ENCODE measurements at regions not wholly inside any gene's neighbourhood (a gene's known extent, or its start where the extent isn't known, plus 50 kb on each side); places are given as distances from the start of the nearest gene placed in this dataset.

GRCh38 chr4:160347197-160347596 is 1244.3 kb downstream of the RAPGEF2 start:
- no peaks in the 10 kb centered on the region for H3K4me1 ChIP-seq
- DNase-seq (no peak), ATAC-seq (ENCODE audit: low FRiP score in 2 of 2) (no peak)
- TF ChIP-seq POLR2A (IDR thresholded peaks at IDR 0.05) (no peak), EP300 (IDR thresholded peaks at IDR 0.05) (no peak), CTCF (IDR thresholded peaks at IDR 0.05) (no peak), POLR2AphosphoS5 (IDR thresholded peaks at IDR 0.05) (no peak)
- no peaks in the 10 kb centered on the region for H3K9me3 ChIP-seq
- no peaks in the 10 kb centered on the region for H3K27me3 ChIP-seq
- H3K36me3 ChIP-seq, result no peaks in the 10 kb centered on the region
- no peak overlapping the region for H3K4me3 ChIP-seq
- no peak overlapping the region for H3K27ac ChIP-seq

- no peak overlapping the region for H3K4me3 ChIP-seq
- DNase-seq (no peak), ATAC-seq (ENCODE audit: low FRiP score in 2 of 2) (no peak)
- no peak overlapping the region for H3K27ac ChIP-seq
- WGBS, 2 donors, result 77 to 82% methylated on average over 6 of the region's 6 CpGs
- TF ChIP-seq EP300 (IDR thresholded peaks at IDR 0.05) (no peak), POLR2AphosphoS5 (IDR thresholded peaks at IDR 0.05) (no peak), CTCF (IDR thresholded peaks at IDR 0.05) (no peak), POLR2A (IDR thresholded peaks at IDR 0.05) (no peak)
- H3K36me3 ChIP-seq, result no peaks in the 10 kb centered on the region
- no peaks in the 10 kb centered on the region for H3K9me3 ChIP-seq
- no peaks in the 10 kb centered on the region for H3K4me1 ChIP-seq
- H3K27me3 ChIP-seq, result no peaks in the 10 kb centered on the region
Observed at GRCh38 chr4:160350944-160351343, 1248.1 kb downstream of the RAPGEF2 start.

DNA sequence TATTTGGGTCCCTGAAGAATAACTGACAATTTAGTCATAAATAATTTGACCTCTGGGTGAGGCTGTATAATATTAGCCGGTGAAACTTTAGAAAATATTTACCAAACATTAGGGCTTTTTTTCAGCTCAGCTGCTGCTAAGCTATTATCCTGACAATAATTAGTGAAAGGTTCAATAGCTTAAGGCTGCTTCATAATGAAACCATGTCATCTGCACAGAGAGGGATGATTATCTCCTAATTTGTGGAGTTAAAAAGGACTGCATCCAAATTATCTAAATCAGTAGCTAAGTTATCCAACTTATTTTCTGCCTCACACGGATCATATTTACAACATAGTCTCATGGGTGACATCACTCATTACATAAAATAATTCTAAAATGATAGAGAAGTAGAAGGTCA is 1249.8 kb downstream of the RAPGEF2 start:
- 69% methylated on average over 2 of the region's 2 CpGs for WGBS, 2 donors
- no peak for ATAC-seq (ENCODE audit: low FRiP score in 2 of 2)
- TF ChIP-seq EP300 (IDR thresholded peaks at IDR 0.05), result no peak
- TF ChIP-seq CTCF (IDR thresholded peaks at IDR 0.05), result no peak
- TF ChIP-seq POLR2A (IDR thresholded peaks at IDR 0.05), result no peak
- TF ChIP-seq POLR2AphosphoS5 (IDR thresholded peaks at IDR 0.05), result no peak
- Histone ChIP-seq H3K27ac (no peak overlapping the region), H3K27me3 (no peaks in the 10 kb centered on the region), H3K9me3 (no peaks in the 10 kb centered on the region), H3K4me1 (no peaks in the 10 kb centered on the region), H3K36me3 (no peaks in the 10 kb centered on the region), H3K4me3 (no peak overlapping the region)
- no peak for DNase-seq

DNA sequence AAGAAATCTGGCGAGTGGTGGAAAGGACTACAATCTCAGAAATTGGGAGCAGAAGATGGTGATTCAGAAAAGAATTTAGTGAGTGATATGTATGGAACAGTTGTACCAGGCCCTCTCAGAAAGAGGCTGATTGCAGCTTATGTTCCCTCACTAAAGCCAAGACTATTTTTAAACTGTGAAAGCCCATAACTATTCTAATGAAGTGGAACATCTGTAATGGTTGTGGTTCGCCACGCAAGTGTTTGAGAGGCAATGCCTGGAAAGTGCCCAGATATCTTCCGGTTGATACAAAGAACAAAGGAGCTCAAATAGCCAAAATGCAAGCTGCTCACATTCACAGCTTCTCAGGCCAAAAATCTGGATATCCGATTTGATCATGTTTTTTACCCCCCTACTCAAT is 1250.7 kb downstream of the RAPGEF2 start:
- no peaks in the 10 kb centered on the region for H3K36me3 ChIP-seq
- H3K27me3 ChIP-seq, result no peaks in the 10 kb centered on the region
- DNase-seq, result no peak
- 76 to 81% methylated on average over 5 of the region's 5 CpGs for WGBS, 2 donors
- no peaks in the 10 kb centered on the region for H3K4me1 ChIP-seq
- no peak overlapping the region for H3K27ac ChIP-seq
- H3K4me3 ChIP-seq, result no peak overlapping the region
- no peaks in the 10 kb centered on the region for H3K9me3 ChIP-seq
- no peak for TF ChIP-seq CTCF (IDR thresholded peaks at IDR 0.05)
- TF ChIP-seq POLR2AphosphoS5 (IDR thresholded peaks at IDR 0.05), result no peak
- TF ChIP-seq POLR2A (IDR thresholded peaks at IDR 0.05), result no peak
- no peak for TF ChIP-seq EP300 (IDR thresholded peaks at IDR 0.05)
- ATAC-seq (ENCODE audit: low FRiP score in 2 of 2), result no peak

GRCh38 chr4:160362478-160362877 is 1259.6 kb downstream of the RAPGEF2 start:
- Histone ChIP-seq H3K4me3 (no peak overlapping the region), H3K4me1 (no peaks in the 10 kb centered on the region), H3K27me3 (no peaks in the 10 kb centered on the region), H3K27ac (no peak overlapping the region), H3K36me3 (no peaks in the 10 kb centered on the region), H3K9me3 (no peaks in the 10 kb centered on the region)
- ATAC-seq (ENCODE audit: low FRiP score in 2 of 2), result no peak
- 48 to 50% methylated on average over 3 of the region's 3 CpGs for WGBS, 2 donors
- no peak for TF ChIP-seq POLR2AphosphoS5 (IDR thresholded peaks at IDR 0.05)
- TF ChIP-seq EP300 (IDR thresholded peaks at IDR 0.05), result no peak
- no peak for TF ChIP-seq POLR2A (IDR thresholded peaks at IDR 0.05)
- no peak for DNase-seq

Measured in upper lobe of left lung (tissue), 6 donors.